Ascending aorta (tissue), 2 donors: ENCODE measurements at regions not wholly inside any gene's neighbourhood (a gene's known extent, or its start where the extent isn't known, plus 50 kb on each side); places are given as distances from the start of the nearest gene placed in this dataset.
A peak's percentile ranks its signal among the peaks of the same experiment; 100 is the strongest.

Experiments
- DNase-seq, 2 donors: peaks; one replicate each; pipeline ENCODE4 v3.0.0-alpha.2; 2019; ENCODE audit warnings: low spot score in 2 of 2
- H3K27ac ChIP-seq, 2 donors: fragments of 200-600 bp; sonication (generic); one replicate each; pipeline ENCODE4 v1.5.1; 2016 to 2017; ENCODE audit warnings: mild to moderate bottlenecking in 1 of 2
- H3K27me3 ChIP-seq: fragments of 200-600 bp; sonication (generic); one replicate; pipeline ENCODE4 v1.5.1; 2017
- H3K36me3 ChIP-seq, 2 donors: fragments of 200-600 bp; sonication (generic); one replicate each; pipeline ENCODE4 v1.5.1; 2016
- H3K4me1 ChIP-seq, 2 donors: fragments of 200-600 bp; sonication (generic); one replicate each; pipeline ENCODE4 v1.5.1; 2016 to 2017; ENCODE audit warnings: mild to moderate bottlenecking in 1 of 2
- H3K4me3 ChIP-seq, 2 donors: fragments of 200-600 bp; sonication (generic); one replicate each; pipeline ENCODE4 v1.5.1; 2016 to 2017; ENCODE audit warnings: mild to moderate bottlenecking in 1 of 2
- H3K9me3 ChIP-seq, 2 donors: fragments of 200-600 bp; sonication (generic); one replicate each; pipeline ENCODE4 v1.5.1; 2016
- intact Hi-C: fragments of 100-400 bp; cut with DNase I; formaldehyde crosslinking; loops from one replicate; pipeline ENCODE4 v1.15.1; 2023
- TF ChIP-seq, protein P1 (sequence below), 3 experiments: fragments of 200-600 bp in 2 of 3; fragments of 450-650 bp in 1 of 3; sonication (generic) in 2 of 3; IDR thresholded peaks; one replicate each; pipeline ENCODE4 v1.5.1; 2016 to 2019; ENCODE audit warnings: antibody characterized with exemption in 3 of 3, mild to moderate bottlenecking in 1 of 3, moderate library complexity in 1 of 3

GRCh38 chrX:137431693-137432488 lies 134.0 kb upstream of the ZIC3 start:
- H3K4me1 ChIP-seq: peaks cover 2 to 4% of the 10 kb centered on the region in 2 donors
- intact Hi-C loops: no loop called here
- H3K9me3 ChIP-seq: peaks cover 0 to 9% of the 10 kb centered on the region in 2 donors
- H3K27ac ChIP-seq: no peak overlapping the region
- no peak overlapping the region for H3K4me3 ChIP-seq
- TF ChIP-seq, protein P1, sequence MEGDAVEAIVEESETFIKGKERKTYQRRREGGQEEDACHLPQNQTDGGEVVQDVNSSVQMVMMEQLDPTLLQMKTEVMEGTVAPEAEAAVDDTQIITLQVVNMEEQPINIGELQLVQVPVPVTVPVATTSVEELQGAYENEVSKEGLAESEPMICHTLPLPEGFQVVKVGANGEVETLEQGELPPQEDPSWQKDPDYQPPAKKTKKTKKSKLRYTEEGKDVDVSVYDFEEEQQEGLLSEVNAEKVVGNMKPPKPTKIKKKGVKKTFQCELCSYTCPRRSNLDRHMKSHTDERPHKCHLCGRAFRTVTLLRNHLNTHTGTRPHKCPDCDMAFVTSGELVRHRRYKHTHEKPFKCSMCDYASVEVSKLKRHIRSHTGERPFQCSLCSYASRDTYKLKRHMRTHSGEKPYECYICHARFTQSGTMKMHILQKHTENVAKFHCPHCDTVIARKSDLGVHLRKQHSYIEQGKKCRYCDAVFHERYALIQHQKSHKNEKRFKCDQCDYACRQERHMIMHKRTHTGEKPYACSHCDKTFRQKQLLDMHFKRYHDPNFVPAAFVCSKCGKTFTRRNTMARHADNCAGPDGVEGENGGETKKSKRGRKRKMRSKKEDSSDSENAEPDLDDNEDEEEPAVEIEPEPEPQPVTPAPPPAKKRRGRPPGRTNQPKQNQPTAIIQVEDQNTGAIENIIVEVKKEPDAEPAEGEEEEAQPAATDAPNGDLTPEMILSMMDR (IDR thresholded peaks at IDR 0.05): no peak
- no peak for DNase-seq
- H3K27me3 ChIP-seq: peaks cover 21% of the 10 kb centered on the region
- no peaks in the 10 kb centered on the region for H3K36me3 ChIP-seq

DNA sequence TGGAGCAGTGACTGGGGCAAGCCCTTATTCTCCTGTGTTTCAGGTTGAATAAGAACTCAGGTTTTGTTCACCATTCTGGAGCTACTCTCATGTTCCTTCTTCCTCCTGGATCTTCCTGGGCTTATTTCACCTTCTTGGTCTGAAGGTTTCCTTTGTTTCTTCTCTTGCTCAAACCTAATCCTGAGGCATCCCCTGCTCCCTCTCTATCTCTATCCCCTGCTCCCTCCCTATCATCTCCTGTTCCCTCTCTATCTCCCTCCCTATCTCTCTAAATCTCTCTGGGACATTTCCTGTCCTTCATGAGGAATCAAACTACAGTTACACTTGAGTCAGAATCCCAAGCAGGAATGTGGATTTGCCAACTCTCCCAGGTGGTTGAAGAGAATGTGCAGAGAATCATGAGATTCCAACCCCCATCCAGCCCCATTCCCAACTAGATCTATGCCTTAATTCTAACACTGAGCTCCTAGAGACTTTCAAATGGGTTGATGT lies 134.9 kb upstream of the ZIC3 start:
- Histone ChIP-seq H3K4me3 (no peak overlapping the region), H3K27ac (no peak overlapping the region), H3K4me1 (peaks cover 2 to 4% of the 10 kb centered on the region in 2 donors), H3K9me3 (peaks cover 0 to 7% of the 10 kb centered on the region in 2 donors), H3K36me3 (no peaks in the 10 kb centered on the region), H3K27me3 (peaks cover 25% of the 10 kb centered on the region)
- TF ChIP-seq, protein P1 (IDR thresholded peaks at IDR 0.05): no peak
- DNase-seq: no peak
- intact Hi-C loops: no loop called here

GRCh38 chrX:137430301-137430700 lies 135.6 kb upstream of the ZIC3 start:
- Histone ChIP-seq H3K4me1 (peaks cover 2 to 4% of the 10 kb centered on the region in 2 donors), H3K27me3 (peaks cover 29% of the 10 kb centered on the region), H3K9me3 (peaks cover 0 to 3% of the 10 kb centered on the region in 2 donors), H3K4me3 (no peak overlapping the region), H3K27ac (no peak overlapping the region), H3K36me3 (no peaks in the 10 kb centered on the region)
- intact Hi-C loops: no loop called here
- DNase-seq: no peak
- TF ChIP-seq, protein P1 (IDR thresholded peaks at IDR 0.05): no peak

DNA sequence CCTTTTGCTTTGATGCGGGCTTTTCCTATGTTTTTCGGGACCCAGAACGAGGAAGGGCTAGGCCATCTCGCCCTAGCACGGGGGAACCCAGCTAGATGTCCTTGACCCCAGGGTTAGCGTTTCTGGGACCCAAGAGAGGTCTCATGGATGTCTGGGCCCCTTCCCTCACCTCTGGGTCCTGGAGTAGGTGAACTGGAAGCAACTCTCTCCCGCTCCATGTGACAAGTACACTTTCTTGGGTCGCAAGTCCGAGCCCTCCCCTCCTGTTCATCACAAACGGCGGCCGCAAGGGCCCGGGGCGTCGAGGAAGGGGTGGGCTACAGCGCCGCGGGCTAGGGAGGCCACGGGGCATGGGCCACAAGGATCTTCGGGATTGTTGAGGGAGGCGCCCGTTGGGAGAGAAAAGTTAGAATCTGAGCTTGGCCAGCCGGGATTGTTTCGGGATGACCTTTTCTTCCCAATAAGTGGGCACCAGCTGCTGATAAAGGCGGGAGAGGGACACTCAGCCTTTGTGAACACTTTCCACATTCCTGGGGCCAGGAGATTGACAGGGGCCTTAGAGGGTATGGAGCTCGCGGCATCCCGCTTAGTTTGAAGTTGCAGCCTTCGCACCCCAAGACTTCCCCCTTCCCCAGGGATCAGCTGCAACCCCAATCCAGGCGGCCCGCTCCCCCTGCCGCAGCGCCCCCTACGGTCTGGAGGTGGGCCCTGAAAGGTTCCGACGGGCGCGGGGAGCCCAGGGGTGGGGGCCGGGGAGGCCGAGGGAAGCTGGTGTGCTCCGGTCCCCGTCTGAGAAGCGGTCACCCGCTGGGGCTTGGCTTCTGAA lies 136.9 kb upstream of the ZIC3 start:
- DNase-seq: no peak
- H3K9me3 ChIP-seq: no peaks in the 10 kb centered on the region
- TF ChIP-seq, protein P1 (IDR thresholded peaks at IDR 0.05): no peak
- no peak overlapping the region for H3K27ac ChIP-seq
- intact Hi-C loops: no loop called here
- H3K4me3 ChIP-seq: peak overlapping the region; percentile 45 to 63
- no peaks in the 10 kb centered on the region for H3K36me3 ChIP-seq
- peaks cover 29% of the 10 kb centered on the region for H3K27me3 ChIP-seq
- H3K4me1 ChIP-seq: peaks cover 2 to 4% of the 10 kb centered on the region in 2 donors

GRCh38 chrX:137428221-137428661 lies 137.7 kb upstream of the ZIC3 start:
- Histone ChIP-seq H3K9me3 (no peaks in the 10 kb centered on the region), H3K27me3 (peaks cover 29% of the 10 kb centered on the region), H3K4me3 (peak overlapping the region; percentile 45 to 63), H3K27ac (no peak overlapping the region), H3K36me3 (no peaks in the 10 kb centered on the region), H3K4me1 (peaks cover 2 to 4% of the 10 kb centered on the region in 2 donors)
- intact Hi-C loops: no loop called here
- TF ChIP-seq, protein P1 (IDR thresholded peaks at IDR 0.05): no peak
- DNase-seq: no peak
